ENCODE measurements at regions not wholly inside any gene's neighbourhood (a gene's known extent, or its start where the extent isn't known, plus 50 kb on each side); places are given as distances from the start of the nearest gene placed in this dataset.
"Not testable (repeated sequence)": the region's sequence is repeated elsewhere in the genome, so short reads cannot be mapped to it uniquely, and the experiment has no call there.

DNA sequence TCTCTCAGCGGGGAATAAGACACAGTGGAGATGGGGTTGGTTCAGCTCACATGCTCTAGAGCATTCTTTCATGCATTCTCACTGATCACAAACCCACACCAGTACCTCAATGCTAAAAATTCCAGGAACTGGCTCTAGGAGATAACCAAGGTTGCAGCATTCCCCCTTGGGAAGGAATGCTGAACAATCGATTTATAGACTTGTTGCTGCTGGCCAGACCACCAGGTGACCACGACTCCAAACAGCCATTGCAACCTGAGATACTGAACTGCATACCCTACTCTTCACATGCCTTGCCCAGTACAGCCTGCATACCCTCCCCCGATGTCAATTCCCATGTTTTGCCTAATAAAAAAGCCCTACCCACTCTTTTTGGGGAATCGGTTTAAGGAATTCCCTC is 75.1 kb upstream of the GPRC5B start:
- Histone ChIP-seq H3K9me3 (ENCODE audit: control insufficient read depth, insufficient read depth, low read depth, low read length) (no peaks in the 10 kb centered on the region), H4K20me1 (ENCODE audit: control insufficient read depth, extremely low read depth, insufficient read depth, low read length) (no peaks in the 10 kb centered on the region), H3K27ac (ENCODE audit: insufficient read depth, low read length) (no peak overlapping the region), H3K36me3 (ENCODE audit: control insufficient read depth, insufficient read depth, low read length) (no peaks in the 10 kb centered on the region), H3K4me3 (replicated peaks in 1 of 4; ENCODE audit: control extremely low read depth in 1 of 4, insufficient read depth in 1 of 4, low read depth in 3 of 4, low read length in 4 of 4) (no peak overlapping the region), H3K79me2 (ENCODE audit: control insufficient read depth, insufficient read depth, low read length) (no peaks in the 10 kb centered on the region), H3K4me2 (ENCODE audit: extremely low read depth, insufficient read depth, low read length) (no peak overlapping the region), H3K4me1 (ENCODE audit: control insufficient read depth, extremely low read depth, insufficient read depth, low read length) (no peaks in the 10 kb centered on the region), H3K9ac (ENCODE audit: insufficient read depth, low read length) (no peak overlapping the region), H3K27me3 (ENCODE audit: control insufficient read depth, insufficient read depth, low read length) (no peaks in the 10 kb centered on the region), H2AFZ (ENCODE audit: low read length) (no peak overlapping the region)
- TF ChIP-seq, protein P1, sequence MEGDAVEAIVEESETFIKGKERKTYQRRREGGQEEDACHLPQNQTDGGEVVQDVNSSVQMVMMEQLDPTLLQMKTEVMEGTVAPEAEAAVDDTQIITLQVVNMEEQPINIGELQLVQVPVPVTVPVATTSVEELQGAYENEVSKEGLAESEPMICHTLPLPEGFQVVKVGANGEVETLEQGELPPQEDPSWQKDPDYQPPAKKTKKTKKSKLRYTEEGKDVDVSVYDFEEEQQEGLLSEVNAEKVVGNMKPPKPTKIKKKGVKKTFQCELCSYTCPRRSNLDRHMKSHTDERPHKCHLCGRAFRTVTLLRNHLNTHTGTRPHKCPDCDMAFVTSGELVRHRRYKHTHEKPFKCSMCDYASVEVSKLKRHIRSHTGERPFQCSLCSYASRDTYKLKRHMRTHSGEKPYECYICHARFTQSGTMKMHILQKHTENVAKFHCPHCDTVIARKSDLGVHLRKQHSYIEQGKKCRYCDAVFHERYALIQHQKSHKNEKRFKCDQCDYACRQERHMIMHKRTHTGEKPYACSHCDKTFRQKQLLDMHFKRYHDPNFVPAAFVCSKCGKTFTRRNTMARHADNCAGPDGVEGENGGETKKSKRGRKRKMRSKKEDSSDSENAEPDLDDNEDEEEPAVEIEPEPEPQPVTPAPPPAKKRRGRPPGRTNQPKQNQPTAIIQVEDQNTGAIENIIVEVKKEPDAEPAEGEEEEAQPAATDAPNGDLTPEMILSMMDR (conservative IDR thresholded peaks at IDR 0.05 in 1 of 2, IDR thresholded peaks at IDR 0.05 in 1 of 2; ENCODE audit: low read depth in 1 of 2, low read length in 2 of 2): no peak
- TF ChIP-seq EZH2 (IDR thresholded peaks at IDR 0.05; ENCODE audit: low read length, missing control alignments): no peak
- DNase-seq (ENCODE audit: low read depth in 2 of 2): no peak

DNA sequence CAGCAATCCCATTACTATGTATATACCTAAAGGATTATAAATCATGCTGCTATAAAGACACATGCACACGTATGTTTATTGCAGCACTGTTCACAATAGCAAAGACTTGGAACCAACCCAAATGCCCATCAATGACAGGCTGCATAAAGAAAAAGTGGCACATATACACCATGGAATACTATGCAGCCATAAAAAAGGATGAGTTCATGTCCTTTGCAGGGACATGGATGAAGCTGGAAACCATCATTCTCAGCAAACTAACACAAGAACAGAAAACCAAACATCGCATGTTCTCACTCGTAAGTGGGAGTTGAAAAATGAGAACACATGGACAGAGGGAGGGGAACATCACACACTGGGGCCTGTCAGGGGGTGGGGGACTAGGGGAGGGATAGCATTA is 71.2 kb upstream of the GPRC5B start:
- not testable (repeated sequence) for H3K27me3 ChIP-seq (ENCODE audit: control insufficient read depth, insufficient read depth, low read length); H3K9ac ChIP-seq (ENCODE audit: insufficient read depth, low read length); H3K9me3 ChIP-seq (ENCODE audit: control insufficient read depth, insufficient read depth, low read depth, low read length); H4K20me1 ChIP-seq (ENCODE audit: control insufficient read depth, extremely low read depth, insufficient read depth, low read length); H3K4me2 ChIP-seq (ENCODE audit: extremely low read depth, insufficient read depth, low read length); H3K4me3 ChIP-seq (replicated peaks in 1 of 4; ENCODE audit: control extremely low read depth in 1 of 4, insufficient read depth in 1 of 4, low read depth in 3 of 4, low read length in 4 of 4); H3K27ac ChIP-seq (ENCODE audit: insufficient read depth, low read length); H3K79me2 ChIP-seq (ENCODE audit: control insufficient read depth, insufficient read depth, low read length); H3K4me1 ChIP-seq (ENCODE audit: control insufficient read depth, extremely low read depth, insufficient read depth, low read length); H3K36me3 ChIP-seq (ENCODE audit: control insufficient read depth, insufficient read depth, low read length); DNase-seq (ENCODE audit: low read depth in 2 of 2); H2AFZ ChIP-seq (ENCODE audit: low read length)

DNA sequence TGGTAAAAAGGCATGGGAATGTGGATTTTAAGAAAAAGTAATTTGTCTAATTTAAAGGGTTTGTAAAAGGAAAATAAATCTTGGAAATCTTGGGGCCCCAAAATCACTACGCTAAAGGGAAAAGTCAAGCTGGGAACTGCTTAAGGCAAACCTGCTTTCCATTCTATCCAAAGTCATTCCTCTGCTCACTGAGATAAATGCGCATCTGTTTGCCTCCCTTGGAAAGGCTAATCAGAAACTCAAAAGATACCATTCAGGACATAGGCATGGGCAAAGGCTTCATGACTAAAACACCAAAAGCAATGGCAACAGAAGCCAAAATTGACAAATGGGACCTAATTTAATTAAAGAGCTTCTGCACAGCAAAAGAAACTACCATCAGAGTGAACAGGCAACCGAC is 70.4 kb upstream of the GPRC5B start:
- H3K27ac ChIP-seq (ENCODE audit: insufficient read depth, low read length); H3K9me3 ChIP-seq (ENCODE audit: control insufficient read depth, insufficient read depth, low read depth, low read length); H3K36me3 ChIP-seq (ENCODE audit: control insufficient read depth, insufficient read depth, low read length); H3K79me2 ChIP-seq (ENCODE audit: control insufficient read depth, insufficient read depth, low read length); H3K4me3 ChIP-seq (replicated peaks in 1 of 4; ENCODE audit: control extremely low read depth in 1 of 4, insufficient read depth in 1 of 4, low read depth in 3 of 4, low read length in 4 of 4); H3K4me2 ChIP-seq (ENCODE audit: extremely low read depth, insufficient read depth, low read length); H3K9ac ChIP-seq (ENCODE audit: insufficient read depth, low read length); H3K4me1 ChIP-seq (ENCODE audit: control insufficient read depth, extremely low read depth, insufficient read depth, low read length); H4K20me1 ChIP-seq (ENCODE audit: control insufficient read depth, extremely low read depth, insufficient read depth, low read length); DNase-seq (ENCODE audit: low read depth in 2 of 2); H3K27me3 ChIP-seq (ENCODE audit: control insufficient read depth, insufficient read depth, low read length); H2AFZ ChIP-seq (ENCODE audit: low read length): not testable (repeated sequence)

DNA sequence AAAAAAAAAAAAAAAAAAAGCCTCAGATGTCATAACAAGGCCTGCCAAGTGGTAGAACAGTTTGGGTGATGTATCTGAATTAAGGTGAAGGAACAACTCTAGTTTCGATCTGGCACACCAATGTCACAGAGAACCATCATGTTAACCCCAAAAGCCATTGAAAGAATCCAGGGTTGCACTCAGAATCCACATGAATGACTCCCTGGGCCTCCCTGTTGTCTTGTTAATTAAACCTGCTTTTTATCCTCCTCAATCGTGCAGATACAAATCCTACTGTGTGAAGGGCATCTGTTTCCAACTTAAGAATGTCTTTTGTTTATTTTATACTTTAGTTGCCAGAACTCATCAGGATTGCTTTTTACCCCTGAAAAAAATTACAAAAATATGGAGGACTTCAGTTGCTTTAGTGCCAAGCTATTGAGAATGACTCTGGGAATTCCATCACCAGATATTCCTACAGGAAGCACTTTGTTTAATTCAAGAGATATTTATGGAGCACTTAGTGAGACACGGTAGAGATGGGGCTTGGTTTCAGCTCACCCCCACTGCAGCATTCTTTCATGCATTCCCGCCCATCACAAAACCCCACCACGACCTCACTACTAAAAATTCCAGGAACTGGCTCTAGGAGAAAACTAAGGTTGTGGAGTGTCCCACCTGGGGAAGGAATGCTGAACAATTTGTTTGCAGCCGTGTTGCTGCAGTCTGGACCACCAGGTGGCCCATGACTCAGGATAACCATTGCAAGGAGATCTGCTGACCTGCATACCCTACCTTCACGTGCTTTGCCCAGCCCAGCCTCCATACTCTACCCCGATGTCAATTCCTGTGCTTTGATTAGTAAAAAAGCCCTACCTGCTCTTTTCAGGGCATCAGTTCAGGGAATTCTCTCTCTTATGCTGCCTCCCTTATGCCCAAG is 63.8 kb upstream of the GPRC5B start:
- TF ChIP-seq EZH2 (IDR thresholded peaks at IDR 0.05; ENCODE audit: low read length, missing control alignments): no peak
- TF ChIP-seq, protein P1 (conservative IDR thresholded peaks at IDR 0.05 in 1 of 2, IDR thresholded peaks at IDR 0.05 in 1 of 2; ENCODE audit: low read depth in 1 of 2, low read length in 2 of 2): no peak
- H3K79me2 ChIP-seq (ENCODE audit: control insufficient read depth, insufficient read depth, low read length): no peaks in the 10 kb centered on the region
- H3K4me2 ChIP-seq (ENCODE audit: extremely low read depth, insufficient read depth, low read length): no peak overlapping the region
- no peaks in the 10 kb centered on the region for H3K36me3 ChIP-seq (ENCODE audit: control insufficient read depth, insufficient read depth, low read length)
- no peaks in the 10 kb centered on the region for H4K20me1 ChIP-seq (ENCODE audit: control insufficient read depth, extremely low read depth, insufficient read depth, low read length)
- no peak overlapping the region for H2AFZ ChIP-seq (ENCODE audit: low read length)
- no peaks in the 10 kb centered on the region for H3K4me1 ChIP-seq (ENCODE audit: control insufficient read depth, extremely low read depth, insufficient read depth, low read length)
- DNase-seq (ENCODE audit: low read depth in 2 of 2): peak in 1 of 2 donors; percentile 5
- H3K27me3 ChIP-seq (ENCODE audit: control insufficient read depth, insufficient read depth, low read length): no peaks in the 10 kb centered on the region
- no peak overlapping the region for H3K27ac ChIP-seq (ENCODE audit: insufficient read depth, low read length)
- H3K9me3 ChIP-seq (ENCODE audit: control insufficient read depth, insufficient read depth, low read depth, low read length): no peaks in the 10 kb centered on the region
- H3K9ac ChIP-seq (ENCODE audit: insufficient read depth, low read length): no peak overlapping the region
- no peak overlapping the region for H3K4me3 ChIP-seq (replicated peaks in 1 of 4; ENCODE audit: control extremely low read depth in 1 of 4, insufficient read depth in 1 of 4, low read depth in 3 of 4, low read length in 4 of 4)

Data from fibroblast of lung (primary cell).